ENCODE measurements at regions not wholly inside any gene's neighbourhood (a gene's known extent, or its start where the extent isn't known, plus 50 kb on each side); places are given as distances from the start of the nearest gene placed in this dataset.
"Not testable (repeated sequence)": the region's sequence is repeated elsewhere in the genome, so short reads cannot be mapped to it uniquely, and the experiment has no call there.

DNA sequence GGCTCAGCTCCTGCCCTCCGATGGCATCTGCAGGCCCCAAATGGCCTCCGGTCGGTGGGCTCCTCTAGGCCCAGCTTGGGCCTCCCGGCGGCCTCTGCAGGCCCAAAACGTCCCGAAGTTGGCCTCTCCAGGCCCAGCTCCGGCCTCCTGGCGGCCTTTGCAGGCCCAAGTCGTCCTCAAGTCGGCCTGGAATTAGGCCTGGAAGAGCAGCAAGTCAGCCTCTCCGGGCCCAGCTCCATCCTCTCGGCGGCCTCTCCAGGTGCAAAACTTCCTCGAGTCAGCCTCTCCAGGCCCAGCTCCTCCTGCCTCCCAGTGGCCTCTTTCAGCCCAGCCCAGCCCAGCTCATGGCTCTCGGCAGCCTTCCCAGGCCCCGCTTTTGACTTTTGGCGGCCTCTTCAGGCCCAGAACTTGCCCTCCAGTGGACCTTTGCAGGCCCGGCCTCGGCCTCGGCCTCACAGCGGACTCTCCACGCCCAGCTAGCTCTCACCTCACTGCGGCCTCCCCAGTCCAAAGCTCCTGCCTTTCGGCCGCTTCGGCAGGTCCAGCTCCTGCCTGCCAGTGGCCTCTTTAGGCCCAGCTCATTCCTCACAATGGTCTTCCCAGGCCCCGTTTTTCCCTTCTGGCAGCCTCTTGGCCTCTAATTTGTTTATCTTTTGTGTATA, 357.3 kb downstream of the ZNF37A start:
- H3K27me3 ChIP-seq; H3K27ac ChIP-seq; H4K20me1 ChIP-seq; H3K4me2 ChIP-seq; H3K9ac ChIP-seq; H3K4me3 ChIP-seq; H3K9me3 ChIP-seq (replicated peaks in 1 of 11); H3K4me1 ChIP-seq: not testable (repeated sequence)
- H3K36me3 ChIP-seq = peaks cover 5 to 15% (median 9%) of the 10 kb centered on the region in 11 experiments; a peak in 13 of 22 replicates

Measured in BLaER1 treated with 17β-estradiol and CSF1 and Interleukin-3, amounts not matched to agents 10 nM and 100 nM (cell line).